Endothelial cell (in vitro differentiated cells): ENCODE measurements at regions not wholly inside any gene's neighbourhood (a gene's known extent, or its start where the extent isn't known, plus 50 kb on each side); places are given as distances from the start of the nearest gene placed in this dataset.

Experiments used
- DNase-seq: peaks from one replicate; pipeline ENCODE4 v3.0.0; 2021; ENCODE audit warnings: low spot score
- H3K27ac Mint-ChIP-seq: one replicate; pipeline ENCODE4 v1.8.0; 2021; ENCODE audit warnings: mixed read lengths, inconsistent platforms; ENCODE audit not compliant: unreplicated experiment
- H3K27me3 Mint-ChIP-seq: one replicate; pipeline ENCODE4 v1.8.0; 2021; ENCODE audit warnings: mild to moderate bottlenecking, moderate library complexity, mixed read lengths, inconsistent platforms; ENCODE audit not compliant: unreplicated experiment
- H3K36me3 Mint-ChIP-seq: one replicate; pipeline ENCODE4 v1.8.0; 2021; ENCODE audit warnings: mild to moderate bottlenecking, low read depth, mixed read lengths, inconsistent platforms; ENCODE audit not compliant: unreplicated experiment
- H3K4me1 Mint-ChIP-seq: one replicate; pipeline ENCODE4 v1.8.0; 2021; ENCODE audit warnings: mild to moderate bottlenecking, mixed read lengths, inconsistent platforms; ENCODE audit not compliant: unreplicated experiment
- H3K4me3 Mint-ChIP-seq: one replicate; pipeline ENCODE4 v1.8.0; 2021; ENCODE audit warnings: mild to moderate bottlenecking, mixed read lengths, inconsistent platforms; ENCODE audit not compliant: unreplicated experiment
- H3K9me3 Mint-ChIP-seq: one replicate; pipeline ENCODE4 v1.8.0; 2021; ENCODE audit warnings: mixed read lengths, inconsistent platforms; ENCODE audit not compliant: unreplicated experiment
- CTCF ChIP-seq: fragments of 200-600 bp; sonication (generic); IDR thresholded peaks from one replicate; pipeline ENCODE4 v1.5.0; 2021; ENCODE audit warnings: antibody characterized with exemption; ENCODE audit not compliant: unreplicated experiment

GRCh38 chr9:91106415-91107081, 255.2 kb downstream of the AUH start:
- TF ChIP-seq CTCF, result no peak
- Mint-ChIP-seq H3K36me3 (no peaks in the 10 kb centered on the region), H3K27me3 (peaks cover 2% of the 10 kb centered on the region), H3K27ac (no peak overlapping the region), H3K9me3 (peaks cover 4% of the 10 kb centered on the region), H3K4me1 (no peaks in the 10 kb centered on the region), H3K4me3 (no peak overlapping the region)
- DNase-seq, result no peak

- Mint-ChIP-seq H3K4me1 (no peaks in the 10 kb centered on the region), H3K27ac (no peak overlapping the region), H3K9me3 (peaks cover 4% of the 10 kb centered on the region), H3K36me3 (no peaks in the 10 kb centered on the region), H3K27me3 (no peaks in the 10 kb centered on the region), H3K4me3 (no peak overlapping the region)
- TF ChIP-seq CTCF, result no peak
- DNase-seq, result no peak
These were observed 250.5 kb downstream of the AUH start for GRCh38 chr9:91111226-91111625.

GRCh38 chr9:91111876-91112275, 249.8 kb downstream of the AUH start:
- Mint-ChIP-seq H3K4me1 (no peaks in the 10 kb centered on the region), H3K9me3 (peaks cover 4% of the 10 kb centered on the region), H3K27me3 (no peaks in the 10 kb centered on the region), H3K27ac (no peak overlapping the region), H3K4me3 (no peak overlapping the region), H3K36me3 (no peaks in the 10 kb centered on the region)
- TF ChIP-seq CTCF, result no peak
- DNase-seq, result no peak

- H3K27me3 Mint-ChIP-seq, result no peaks in the 10 kb centered on the region
- no peak for DNase-seq
- TF ChIP-seq CTCF, result no peak
- no peak overlapping the region for H3K4me3 Mint-ChIP-seq
- no peaks in the 10 kb centered on the region for H3K4me1 Mint-ChIP-seq
- no peaks in the 10 kb centered on the region for H3K36me3 Mint-ChIP-seq
- H3K9me3 Mint-ChIP-seq, result peaks cover 4% of the 10 kb centered on the region
- no peak overlapping the region for H3K27ac Mint-ChIP-seq
These were observed 248.7 kb downstream of the AUH start for GRCh38 chr9:91113016-91113415.

GRCh38 chr9:91114450-91114849, 247.3 kb downstream of the AUH start:
- peaks cover 11% of the 10 kb centered on the region for H3K4me1 Mint-ChIP-seq
- H3K4me3 Mint-ChIP-seq, result no peak overlapping the region
- H3K27ac Mint-ChIP-seq, result no peak overlapping the region
- peaks cover 4% of the 10 kb centered on the region for H3K9me3 Mint-ChIP-seq
- no peak for DNase-seq
- H3K36me3 Mint-ChIP-seq, result no peaks in the 10 kb centered on the region
- TF ChIP-seq CTCF, result no peak
- H3K27me3 Mint-ChIP-seq, result no peaks in the 10 kb centered on the region
